ENCODE measurements at regions not wholly inside any gene's neighbourhood (a gene's known extent, or its start where the extent isn't known, plus 50 kb on each side); places are given as distances from the start of the nearest gene placed in this dataset.

DNA sequence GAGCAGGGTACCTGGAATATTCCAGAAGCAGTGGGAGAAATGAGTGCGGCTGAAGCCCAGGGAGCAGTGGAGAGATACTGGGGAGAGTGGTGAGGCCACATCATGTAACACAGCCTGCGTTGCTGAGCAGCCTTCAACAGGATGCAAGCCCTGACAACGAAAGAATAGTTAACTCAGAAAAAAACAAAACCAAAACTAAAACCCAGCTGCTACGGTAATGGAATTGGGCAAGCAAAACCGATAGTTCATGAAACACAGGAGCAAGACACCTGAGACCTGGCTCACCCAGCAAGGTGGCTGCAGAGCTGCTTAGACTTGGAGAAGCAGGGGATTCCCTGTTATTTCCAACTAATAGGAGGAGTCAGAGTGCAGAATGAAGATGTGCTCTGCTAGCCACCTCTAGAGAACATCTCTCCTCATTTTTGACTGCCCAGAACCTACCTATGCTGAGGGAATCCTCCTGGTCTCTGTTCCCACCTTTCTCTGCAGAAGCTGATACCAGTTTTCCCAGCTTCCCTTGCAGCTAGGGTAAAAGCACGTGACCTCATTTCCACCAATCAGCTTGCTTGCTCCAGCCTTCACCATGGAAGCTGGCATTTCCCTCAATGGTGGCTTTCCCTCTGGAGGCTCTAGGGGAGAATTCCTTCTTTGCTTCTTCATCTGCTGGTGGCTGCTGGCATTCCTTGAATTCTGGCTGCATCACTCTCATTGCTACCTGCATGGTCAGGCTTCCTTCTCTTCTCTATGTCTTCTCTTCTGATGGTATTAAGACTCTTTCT, 59.4 kb upstream of the XYLT1 start:
- TF ChIP-seq GATA2 (IDR thresholded peaks at IDR 0.05; ENCODE audit: low read depth, low read length) (no peak), GATA3 (IDR thresholded peaks at IDR 0.05; ENCODE audit: low read depth, low read length) (no peak)
